ENCODE measurements at regions not wholly inside any gene's neighbourhood (a gene's known extent, or its start where the extent isn't known, plus 50 kb on each side); places are given as distances from the start of the nearest gene placed in this dataset.

- H3K9me3 Mint-ChIP-seq (ENCODE audit: low read depth), result no peaks in the 10 kb centered on the region
- H3K4me3 Mint-ChIP-seq (ENCODE audit: low read depth), result no peak overlapping the region
- TF ChIP-seq CTCF (IDR thresholded peaks at IDR 0.05; ENCODE audit: unreplicated experiment), result no peak
- H3K4me1 Mint-ChIP-seq (ENCODE audit: low read depth), result no peaks in the 10 kb centered on the region
- no peak for DNase-seq (ENCODE audit: low spot score, unreplicated experiment)
- H3K27ac Mint-ChIP-seq, result no peak overlapping the region
- no peaks in the 10 kb centered on the region for H3K27me3 Mint-ChIP-seq
- no peaks in the 10 kb centered on the region for H3K36me3 Mint-ChIP-seq (ENCODE audit: insufficient read depth)
These were observed 791.7 kb upstream of the CDH10 start for GRCh38 chr5:25436452-25436851.

DNA sequence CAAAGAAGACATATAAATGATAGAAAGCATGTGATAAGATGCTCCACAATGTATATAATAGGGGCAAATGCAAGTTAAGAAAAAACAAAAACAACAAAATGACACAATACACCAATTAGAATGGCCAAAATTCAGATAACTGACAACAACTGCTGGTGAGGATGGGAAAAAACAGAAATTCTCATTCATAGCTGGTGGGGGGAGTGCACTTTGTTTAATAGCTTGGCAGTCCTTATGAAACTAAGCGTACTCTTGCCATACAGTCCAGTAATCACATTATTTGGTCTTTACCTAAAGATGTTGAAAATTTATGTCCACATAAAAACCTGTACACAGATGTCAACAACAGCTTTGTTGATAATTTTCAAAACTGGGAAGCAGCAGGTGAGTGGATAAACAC lies 791.1 kb upstream of the CDH10 start:
- Mint-ChIP-seq H3K4me1 (ENCODE audit: low read depth) (no peaks in the 10 kb centered on the region), H3K4me3 (ENCODE audit: low read depth) (no peak overlapping the region), H3K27ac (no peak overlapping the region), H3K27me3 (no peaks in the 10 kb centered on the region), H3K36me3 (ENCODE audit: insufficient read depth) (no peaks in the 10 kb centered on the region), H3K9me3 (ENCODE audit: low read depth) (no peaks in the 10 kb centered on the region)
- no peak for DNase-seq (ENCODE audit: low spot score, unreplicated experiment)
- no peak for TF ChIP-seq CTCF (IDR thresholded peaks at IDR 0.05; ENCODE audit: unreplicated experiment)

DNA sequence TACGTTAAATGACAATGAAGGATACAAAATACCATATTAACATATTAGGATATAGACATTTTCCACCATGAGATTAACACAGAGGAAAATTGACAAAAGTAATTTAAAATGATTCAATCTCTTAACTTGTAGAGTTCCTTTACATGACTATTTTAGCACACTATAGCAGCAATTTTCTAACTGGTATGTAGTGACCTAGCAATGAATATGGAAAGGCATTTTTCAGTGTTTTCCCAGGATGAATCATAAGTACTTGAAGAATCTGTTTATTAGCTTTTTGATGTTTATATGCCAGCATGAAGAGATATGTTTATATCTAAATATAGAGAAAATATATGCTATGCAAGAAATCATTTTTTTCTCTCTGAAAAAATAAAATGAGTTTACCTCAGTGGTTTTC lies 782.5 kb upstream of the CDH10 start:
- no peaks in the 10 kb centered on the region for H3K9me3 Mint-ChIP-seq (ENCODE audit: low read depth)
- H3K4me1 Mint-ChIP-seq (ENCODE audit: low read depth), result no peaks in the 10 kb centered on the region
- DNase-seq (ENCODE audit: low spot score, unreplicated experiment), result no peak
- no peaks in the 10 kb centered on the region for H3K36me3 Mint-ChIP-seq (ENCODE audit: insufficient read depth)
- no peaks in the 10 kb centered on the region for H3K27me3 Mint-ChIP-seq
- H3K27ac Mint-ChIP-seq, result no peak overlapping the region
- no peak for TF ChIP-seq CTCF (IDR thresholded peaks at IDR 0.05; ENCODE audit: unreplicated experiment)
- H3K4me3 Mint-ChIP-seq (ENCODE audit: low read depth), result no peak overlapping the region

- TF ChIP-seq CTCF (IDR thresholded peaks at IDR 0.05; ENCODE audit: unreplicated experiment), result no peak
- H3K27me3 Mint-ChIP-seq, result no peaks in the 10 kb centered on the region
- no peak for DNase-seq (ENCODE audit: low spot score, unreplicated experiment)
- no peaks in the 10 kb centered on the region for H3K4me1 Mint-ChIP-seq (ENCODE audit: low read depth)
- no peaks in the 10 kb centered on the region for H3K36me3 Mint-ChIP-seq (ENCODE audit: insufficient read depth)
- no peak overlapping the region for H3K4me3 Mint-ChIP-seq (ENCODE audit: low read depth)
- H3K27ac Mint-ChIP-seq, result no peak overlapping the region
- no peaks in the 10 kb centered on the region for H3K9me3 Mint-ChIP-seq (ENCODE audit: low read depth)
These were observed 778.5 kb upstream of the CDH10 start for GRCh38 chr5:25423271-25423670.

DNA sequence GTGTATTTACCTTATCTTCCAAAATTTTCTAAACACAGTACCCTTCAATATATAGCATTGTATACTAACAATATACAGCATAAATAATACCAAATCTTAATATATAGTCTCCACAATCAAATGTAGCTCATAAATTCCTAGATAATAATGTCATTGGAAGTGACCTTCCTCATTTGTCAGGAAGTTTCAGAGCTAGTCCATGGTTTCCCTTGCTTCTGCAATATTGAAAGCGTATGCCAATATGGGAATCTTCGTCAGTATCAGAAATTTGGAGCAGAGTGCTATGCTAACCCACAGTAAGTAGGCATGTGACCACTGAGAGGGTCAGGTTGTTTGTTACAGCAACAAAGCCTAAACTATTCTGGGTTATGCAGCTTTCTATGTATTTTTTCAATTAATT lies 774.9 kb upstream of the CDH10 start:
- no peak for TF ChIP-seq CTCF (IDR thresholded peaks at IDR 0.05; ENCODE audit: unreplicated experiment)
- no peaks in the 10 kb centered on the region for H3K9me3 Mint-ChIP-seq (ENCODE audit: low read depth)
- DNase-seq (ENCODE audit: low spot score, unreplicated experiment), result no peak
- no peaks in the 10 kb centered on the region for H3K27me3 Mint-ChIP-seq
- no peak overlapping the region for H3K27ac Mint-ChIP-seq
- no peak overlapping the region for H3K4me3 Mint-ChIP-seq (ENCODE audit: low read depth)
- H3K4me1 Mint-ChIP-seq (ENCODE audit: low read depth), result no peaks in the 10 kb centered on the region
- no peaks in the 10 kb centered on the region for H3K36me3 Mint-ChIP-seq (ENCODE audit: insufficient read depth)
